ENCODE measurements at regions not wholly inside any gene's neighbourhood (a gene's known extent, or its start where the extent isn't known, plus 50 kb on each side); places are given as distances from the start of the nearest gene placed in this dataset.

- TF ChIP-seq, protein P1, sequence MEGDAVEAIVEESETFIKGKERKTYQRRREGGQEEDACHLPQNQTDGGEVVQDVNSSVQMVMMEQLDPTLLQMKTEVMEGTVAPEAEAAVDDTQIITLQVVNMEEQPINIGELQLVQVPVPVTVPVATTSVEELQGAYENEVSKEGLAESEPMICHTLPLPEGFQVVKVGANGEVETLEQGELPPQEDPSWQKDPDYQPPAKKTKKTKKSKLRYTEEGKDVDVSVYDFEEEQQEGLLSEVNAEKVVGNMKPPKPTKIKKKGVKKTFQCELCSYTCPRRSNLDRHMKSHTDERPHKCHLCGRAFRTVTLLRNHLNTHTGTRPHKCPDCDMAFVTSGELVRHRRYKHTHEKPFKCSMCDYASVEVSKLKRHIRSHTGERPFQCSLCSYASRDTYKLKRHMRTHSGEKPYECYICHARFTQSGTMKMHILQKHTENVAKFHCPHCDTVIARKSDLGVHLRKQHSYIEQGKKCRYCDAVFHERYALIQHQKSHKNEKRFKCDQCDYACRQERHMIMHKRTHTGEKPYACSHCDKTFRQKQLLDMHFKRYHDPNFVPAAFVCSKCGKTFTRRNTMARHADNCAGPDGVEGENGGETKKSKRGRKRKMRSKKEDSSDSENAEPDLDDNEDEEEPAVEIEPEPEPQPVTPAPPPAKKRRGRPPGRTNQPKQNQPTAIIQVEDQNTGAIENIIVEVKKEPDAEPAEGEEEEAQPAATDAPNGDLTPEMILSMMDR (conservative IDR thresholded peaks at IDR 0.05; ENCODE audit: low read depth, low read length): no peak
- TF ChIP-seq EZH2 (IDR thresholded peaks at IDR 0.05; ENCODE audit: low read length, unreplicated experiment): no peak
- no peak for TF ChIP-seq EZH2phosphoT487 (IDR thresholded peaks at IDR 0.05; ENCODE audit: borderline replicate concordance, low read length)
These were observed 82.3 kb downstream of the GLI2 start for GRCh38 chr2:120817956-120818325.

Measured in PC-3 (cell line).